ENCODE measurements at regions not wholly inside any gene's neighbourhood (a gene's known extent, or its start where the extent isn't known, plus 50 kb on each side); places are given as distances from the start of the nearest gene placed in this dataset.

- TF ChIP-seq, protein P1, sequence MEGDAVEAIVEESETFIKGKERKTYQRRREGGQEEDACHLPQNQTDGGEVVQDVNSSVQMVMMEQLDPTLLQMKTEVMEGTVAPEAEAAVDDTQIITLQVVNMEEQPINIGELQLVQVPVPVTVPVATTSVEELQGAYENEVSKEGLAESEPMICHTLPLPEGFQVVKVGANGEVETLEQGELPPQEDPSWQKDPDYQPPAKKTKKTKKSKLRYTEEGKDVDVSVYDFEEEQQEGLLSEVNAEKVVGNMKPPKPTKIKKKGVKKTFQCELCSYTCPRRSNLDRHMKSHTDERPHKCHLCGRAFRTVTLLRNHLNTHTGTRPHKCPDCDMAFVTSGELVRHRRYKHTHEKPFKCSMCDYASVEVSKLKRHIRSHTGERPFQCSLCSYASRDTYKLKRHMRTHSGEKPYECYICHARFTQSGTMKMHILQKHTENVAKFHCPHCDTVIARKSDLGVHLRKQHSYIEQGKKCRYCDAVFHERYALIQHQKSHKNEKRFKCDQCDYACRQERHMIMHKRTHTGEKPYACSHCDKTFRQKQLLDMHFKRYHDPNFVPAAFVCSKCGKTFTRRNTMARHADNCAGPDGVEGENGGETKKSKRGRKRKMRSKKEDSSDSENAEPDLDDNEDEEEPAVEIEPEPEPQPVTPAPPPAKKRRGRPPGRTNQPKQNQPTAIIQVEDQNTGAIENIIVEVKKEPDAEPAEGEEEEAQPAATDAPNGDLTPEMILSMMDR (IDR thresholded peaks at IDR 0.05): no peak
- no peak for TF ChIP-seq REST (IDR thresholded peaks at IDR 0.05; ENCODE audit: insufficient read depth in 1 of 2, low read depth in 2 of 2, low read length in 1 of 2)
- TF ChIP-seq POLR2AphosphoS5 (IDR thresholded peaks at IDR 0.05; ENCODE audit: low read depth, low read length): no peak
- TF ChIP-seq TCF7L2 (IDR thresholded peaks at IDR 0.05; ENCODE audit: low read depth, low read length): no peak
- TF ChIP-seq SIN3A (IDR thresholded peaks at IDR 0.05; ENCODE audit: borderline replicate concordance, insufficient read depth, low read depth, low read length): no peak
Observed at GRCh38 chr4:128606173-128606572, 203.3 kb upstream of the JADE1 start.
